Inflammatory macrophage (primary cell): ENCODE measurements at regions not wholly inside any gene's neighbourhood (a gene's known extent, or its start where the extent isn't known, plus 50 kb on each side); places are given as distances from the start of the nearest gene placed in this dataset.

Experiments
- DNase-seq, 2 donors: peaks; one replicate each; pipeline ENCODE4 v3.0.0-alpha.2; 2020 to 2022

DNA sequence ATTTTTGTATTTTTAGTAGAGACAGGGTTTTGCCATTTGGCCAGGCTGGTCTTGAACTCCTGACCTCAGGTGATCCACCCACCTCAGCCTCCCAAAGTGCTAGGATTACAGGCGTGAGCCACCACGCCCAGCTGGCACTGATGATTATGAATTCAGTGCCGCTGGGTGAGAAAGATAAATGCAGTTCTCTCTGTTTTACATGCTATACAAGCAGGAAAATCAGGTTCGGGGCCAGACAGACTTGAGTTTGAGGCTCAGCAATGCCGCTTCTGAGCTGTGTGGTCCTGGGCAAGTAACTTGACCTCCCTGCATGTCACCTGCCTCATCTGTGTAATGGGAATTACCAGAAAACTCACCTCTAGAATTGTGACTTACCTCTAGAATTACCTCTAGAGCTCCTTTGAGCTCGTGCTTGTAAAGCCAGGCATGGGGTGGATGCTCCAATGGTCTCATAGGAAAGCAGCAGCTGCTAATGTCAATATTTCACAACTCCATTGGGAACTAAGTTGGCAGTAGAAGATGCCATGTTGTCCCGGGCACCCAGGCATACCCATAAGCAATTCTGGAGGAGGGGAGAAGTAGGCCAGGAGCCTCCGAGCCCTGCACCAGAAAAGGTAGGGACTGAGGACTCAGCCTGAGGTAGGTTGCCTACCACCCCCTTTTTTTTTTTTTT is 119.8 kb upstream of the SLC25A33 start:
- DNase-seq = no peak

DNA sequence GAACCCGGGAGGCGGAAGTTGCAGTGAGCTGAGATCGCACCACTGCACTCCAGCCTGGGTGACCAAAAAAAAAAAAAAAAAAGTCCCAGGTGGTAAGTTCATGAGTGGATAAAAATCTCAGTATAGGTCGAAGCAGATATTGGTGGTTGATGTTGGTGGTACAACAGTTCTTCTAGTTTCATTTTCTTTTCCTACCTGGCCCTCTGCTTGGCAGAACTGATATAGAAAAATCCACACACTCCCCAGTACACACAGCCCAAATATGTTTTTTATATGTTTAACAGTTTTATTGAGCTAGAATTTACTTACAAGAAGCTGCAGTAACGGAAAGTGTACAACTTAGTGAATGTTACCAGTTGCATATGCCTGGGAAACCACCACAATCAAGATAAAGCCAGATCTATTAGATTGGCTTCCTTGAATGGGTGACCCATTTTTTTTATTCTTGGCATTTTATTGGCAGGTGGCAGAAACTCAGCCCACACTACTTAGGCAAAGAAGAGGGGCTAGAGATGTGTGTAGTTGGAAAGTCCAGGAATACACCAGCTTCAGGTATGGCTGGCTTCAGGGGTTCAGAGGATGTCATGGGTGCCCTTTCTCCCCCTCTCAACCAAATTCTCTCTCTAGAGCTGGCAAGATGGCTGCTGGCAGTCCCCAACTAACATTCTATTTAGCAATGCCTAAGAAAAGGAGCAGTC is 118.3 kb upstream of the SLC25A33 start:
- DNase-seq = no peak

DNA sequence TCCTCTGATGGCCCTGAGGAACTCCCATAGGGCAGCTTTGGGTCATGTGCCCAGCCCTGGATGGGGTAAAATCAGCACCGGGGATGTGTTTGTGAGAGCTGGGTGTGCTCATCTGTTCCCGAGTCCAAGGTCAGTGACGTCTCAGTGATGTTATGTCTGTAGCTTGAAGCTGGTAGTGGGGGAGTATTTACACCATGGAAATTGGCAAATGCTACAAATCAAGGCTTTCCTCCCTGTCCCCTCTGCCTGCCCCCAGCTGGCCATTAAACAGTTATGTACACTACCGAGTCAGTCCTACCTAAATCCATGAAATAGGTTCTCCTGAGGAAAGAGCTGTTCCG is 117.8 kb upstream of the SLC25A33 start:
- no peak for DNase-seq

DNA sequence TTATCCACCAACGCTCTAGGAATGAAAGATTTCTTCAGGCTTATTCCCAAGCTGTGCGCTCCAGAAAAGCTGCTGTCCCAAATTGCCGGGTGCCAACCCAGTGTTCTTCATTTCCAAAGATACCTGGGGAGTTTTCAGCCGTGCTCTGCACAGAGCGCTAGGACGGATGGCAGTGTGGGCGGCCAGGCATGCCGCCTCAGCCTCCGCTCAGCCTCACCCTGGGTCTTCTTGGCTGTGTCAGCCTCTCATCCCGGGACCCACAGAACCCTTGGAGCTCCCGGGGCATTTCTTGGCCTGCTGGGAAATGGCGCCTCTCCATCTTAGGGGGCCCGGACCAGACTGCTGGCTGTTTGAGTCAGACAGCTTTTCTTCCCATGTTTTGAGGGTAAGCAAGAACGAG is 116.9 kb upstream of the SLC25A33 start:
- no peak for DNase-seq

DNA sequence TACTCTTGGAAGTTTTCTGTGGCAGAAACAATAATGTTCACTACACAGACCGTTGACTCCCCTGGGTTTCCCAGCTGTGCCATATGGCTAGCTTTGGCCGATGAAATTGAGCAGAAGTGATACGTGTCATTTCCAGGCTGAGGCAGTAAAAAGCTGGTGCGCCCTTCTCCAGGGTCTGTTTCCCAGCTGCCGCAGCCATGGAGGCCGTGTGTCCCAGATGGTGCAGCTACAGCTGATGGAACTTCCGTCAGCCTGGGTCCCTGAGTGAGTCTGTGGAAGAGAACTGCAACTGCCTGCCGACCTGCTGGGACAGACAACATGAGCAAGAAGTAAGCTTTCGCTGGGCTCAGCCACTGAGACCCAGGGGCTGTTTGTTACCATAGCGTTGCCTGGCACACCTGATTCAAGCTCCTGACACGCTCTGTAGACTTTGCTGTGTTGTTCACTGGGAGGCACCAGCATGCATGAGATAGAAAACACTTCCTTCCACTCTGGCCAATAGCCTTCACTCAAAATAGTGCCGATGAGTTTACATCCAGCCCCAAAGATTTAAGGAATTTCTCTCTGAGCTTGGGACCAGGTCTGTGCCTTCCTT is 116.3 kb upstream of the SLC25A33 start:
- no peak for DNase-seq

DNA sequence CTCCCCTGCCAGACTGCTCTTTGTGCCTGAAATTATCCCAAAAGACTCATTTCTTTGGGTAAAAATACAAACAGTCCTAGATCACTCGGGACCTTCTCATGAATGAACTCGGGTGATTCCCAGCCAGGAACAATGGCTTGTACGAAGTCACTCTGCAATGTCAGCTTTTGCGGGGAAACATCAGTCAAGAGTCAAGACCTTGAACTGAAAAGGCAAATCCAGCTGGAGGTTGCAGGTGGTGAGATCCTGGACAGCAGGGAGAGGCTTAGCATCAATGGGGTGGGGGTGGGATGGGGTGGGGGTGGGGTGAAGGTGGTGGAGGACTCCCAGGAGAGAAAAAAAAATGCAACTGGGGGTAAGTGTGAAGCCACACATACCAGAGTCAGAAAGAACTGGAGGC is 115.0 kb upstream of the SLC25A33 start:
- no peak for DNase-seq

DNA sequence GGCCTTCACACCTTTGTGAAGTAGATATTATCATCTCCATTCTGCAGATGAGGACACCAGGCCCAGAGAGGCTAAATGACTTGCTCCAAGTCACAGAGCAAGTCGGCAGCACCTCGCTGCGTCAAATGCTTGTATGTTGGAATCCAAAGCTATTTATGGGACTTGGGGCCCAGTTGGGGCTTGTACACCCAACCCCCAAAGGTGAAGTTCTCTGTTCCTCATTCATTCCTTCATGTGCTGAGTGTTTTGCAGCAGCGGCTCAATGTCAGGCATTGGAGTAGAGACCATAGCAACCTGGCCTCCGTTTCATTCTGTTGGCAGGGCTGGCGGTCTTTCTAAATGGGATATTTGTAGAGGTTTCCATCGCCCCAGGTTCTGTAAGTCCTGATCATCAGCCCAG is 113.4 kb upstream of the SLC25A33 start:
- DNase-seq = no peak

DNA sequence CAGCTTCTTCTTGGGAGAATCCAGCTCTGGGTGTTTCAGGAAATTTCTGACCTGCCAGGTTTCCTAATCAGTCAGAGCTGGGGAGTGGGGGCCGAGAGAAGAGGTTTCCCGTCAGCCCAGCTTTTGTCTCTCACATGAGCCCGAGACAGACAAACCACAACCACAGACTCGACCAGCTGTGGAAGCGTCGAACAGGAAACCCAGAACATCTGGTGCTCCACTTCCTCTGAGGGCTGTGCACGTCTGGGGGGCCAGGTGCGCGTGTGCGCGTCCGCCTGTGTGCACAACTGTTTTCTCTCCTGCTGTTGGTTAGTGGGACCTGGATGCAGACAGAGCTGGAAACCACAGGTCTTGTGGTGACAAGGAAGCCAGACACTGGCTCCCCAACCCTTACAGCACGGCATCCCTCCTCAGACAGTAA is 113.0 kb upstream of the SLC25A33 start:
- DNase-seq = no peak

DNA sequence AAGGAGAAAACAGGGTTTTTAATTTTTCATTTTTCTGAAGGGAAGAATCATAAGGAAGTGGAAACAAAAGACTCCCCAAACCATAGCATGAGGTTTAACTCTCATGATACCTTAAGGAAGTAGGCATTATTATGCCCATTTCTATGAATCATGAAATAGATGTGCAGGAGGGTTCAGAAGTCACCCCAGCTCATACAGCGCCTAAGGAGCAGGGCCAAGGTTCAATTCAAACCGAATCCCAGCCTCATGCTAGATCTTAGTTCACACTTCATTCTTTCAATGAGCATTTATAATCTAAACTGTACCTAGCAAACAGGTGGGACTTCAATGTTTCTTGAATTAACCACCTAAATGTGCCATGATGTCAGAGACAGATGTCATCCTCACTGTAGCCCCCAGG is 111.9 kb upstream of the SLC25A33 start:
- DNase-seq = no peak

DNA sequence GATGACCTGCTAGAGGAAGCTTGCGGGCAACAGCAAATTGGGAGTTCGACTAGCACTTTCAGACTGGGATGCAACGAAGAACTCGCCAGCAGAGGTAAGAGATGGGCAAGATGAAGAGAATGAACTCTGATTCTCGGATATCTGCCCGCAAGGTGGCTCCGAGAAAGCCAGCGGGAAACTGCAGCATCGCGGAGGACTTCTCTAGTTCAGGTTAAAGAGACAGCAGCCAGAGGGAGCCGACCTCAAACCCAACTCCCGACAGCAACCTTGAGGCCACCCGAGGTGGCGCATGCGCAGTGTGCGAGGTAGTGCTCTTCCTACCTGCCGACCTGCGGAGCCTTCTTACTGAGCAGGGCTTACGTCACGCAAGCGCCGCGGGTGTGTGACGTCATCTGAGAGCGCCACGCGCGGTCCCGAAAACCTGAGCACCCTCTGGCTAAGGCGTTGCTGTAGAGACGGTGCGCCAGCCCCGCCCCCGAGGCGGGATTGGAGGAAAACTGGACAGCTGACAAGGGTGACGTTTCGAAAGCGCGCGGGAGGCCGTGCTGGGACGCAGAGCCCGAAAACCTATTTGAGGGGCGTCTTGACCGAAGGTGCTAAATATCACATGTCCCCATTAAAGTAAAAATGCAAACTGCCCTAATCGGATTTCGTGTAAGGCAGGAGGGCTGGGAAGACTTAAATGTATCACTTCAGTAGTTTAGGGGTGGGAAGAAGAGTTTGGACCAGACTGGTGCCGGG is 110.5 kb upstream of the SLC25A33 start:
- DNase-seq = peak; percentile 99

DNA sequence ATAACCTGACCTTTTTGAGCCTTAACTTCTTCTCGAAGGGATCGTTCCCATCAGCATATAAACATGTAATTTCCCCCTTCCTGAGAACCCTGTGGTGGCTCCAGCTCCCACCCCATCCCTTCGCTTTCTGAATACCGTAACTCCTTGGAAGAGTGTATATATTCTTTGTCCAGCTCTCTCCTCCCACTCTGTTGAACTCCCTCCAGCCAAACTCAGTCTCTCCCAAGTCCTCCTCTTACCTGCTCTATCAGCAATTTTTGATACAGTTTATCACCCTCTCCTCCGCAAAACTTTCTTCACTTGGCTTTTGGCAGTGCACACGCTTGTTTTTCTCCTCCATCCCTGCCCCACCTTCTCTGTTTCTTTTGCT is 109.9 kb upstream of the SLC25A33 start:
- no peak for DNase-seq

DNA sequence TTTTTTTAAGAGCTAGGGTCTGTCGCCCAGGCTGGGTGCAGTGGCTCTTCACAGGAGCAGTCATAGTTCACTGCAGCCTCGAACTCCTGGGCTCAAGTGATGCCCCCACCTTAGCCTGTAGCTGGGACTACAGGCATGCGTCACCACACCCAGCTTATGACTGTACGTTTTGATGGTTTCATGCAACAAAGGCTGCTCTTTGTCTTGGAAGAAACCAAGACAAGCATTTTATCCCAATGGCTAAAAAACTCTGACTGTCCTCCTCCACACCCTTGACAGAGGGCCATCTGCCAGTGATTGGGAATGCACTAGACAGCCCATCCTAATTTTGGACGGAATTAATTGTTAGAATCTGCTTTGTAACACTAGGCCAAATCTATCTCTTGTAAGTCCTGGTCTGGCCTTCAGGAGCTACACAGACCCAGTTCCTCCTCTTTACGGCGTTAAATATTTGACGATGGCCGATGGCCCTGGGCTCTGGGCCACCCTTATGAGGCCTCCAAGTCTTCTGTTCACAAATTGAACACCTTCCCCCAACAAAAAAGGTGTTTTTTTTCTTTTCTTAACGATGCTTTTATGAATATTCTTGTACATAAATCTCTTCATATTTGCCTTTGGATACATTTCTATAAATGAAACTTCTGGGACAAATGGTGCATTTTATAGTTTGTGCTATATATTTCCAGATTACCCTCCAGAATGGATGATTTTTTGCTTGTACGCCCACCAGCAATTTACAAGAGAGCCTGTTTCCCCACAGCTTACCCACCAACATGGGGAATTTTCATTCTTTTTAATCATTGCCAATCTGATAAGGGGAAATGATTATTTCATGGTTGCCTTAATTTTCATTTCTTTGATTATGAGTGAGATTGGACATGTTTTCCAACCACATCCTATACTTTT is 104.8 kb upstream of the SLC25A33 start:
- DNase-seq = no peak

DNA sequence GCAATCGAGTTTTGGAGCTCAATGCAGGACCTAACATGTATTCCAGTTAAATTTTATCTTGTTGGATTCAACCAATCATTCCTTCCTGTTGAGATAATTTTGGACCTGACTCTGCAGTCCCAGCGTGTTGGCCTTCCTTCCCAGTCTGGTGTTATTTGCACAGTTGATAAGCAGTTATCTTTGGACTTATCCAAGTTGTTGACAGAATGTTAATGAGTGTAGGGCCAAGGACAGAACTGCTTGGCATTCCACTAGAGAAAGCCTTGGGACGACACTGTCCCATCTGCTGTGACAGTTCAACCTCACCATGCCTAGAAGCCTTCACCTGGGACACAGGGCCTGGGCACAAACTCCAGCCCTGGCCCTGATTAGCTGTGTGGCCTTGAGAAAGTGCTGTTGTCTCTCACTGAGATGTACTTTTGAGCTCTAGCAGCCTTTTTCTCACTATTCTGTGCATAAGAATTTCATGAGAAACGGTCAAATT is 104.1 kb upstream of the SLC25A33 start:
- DNase-seq = no peak

DNA sequence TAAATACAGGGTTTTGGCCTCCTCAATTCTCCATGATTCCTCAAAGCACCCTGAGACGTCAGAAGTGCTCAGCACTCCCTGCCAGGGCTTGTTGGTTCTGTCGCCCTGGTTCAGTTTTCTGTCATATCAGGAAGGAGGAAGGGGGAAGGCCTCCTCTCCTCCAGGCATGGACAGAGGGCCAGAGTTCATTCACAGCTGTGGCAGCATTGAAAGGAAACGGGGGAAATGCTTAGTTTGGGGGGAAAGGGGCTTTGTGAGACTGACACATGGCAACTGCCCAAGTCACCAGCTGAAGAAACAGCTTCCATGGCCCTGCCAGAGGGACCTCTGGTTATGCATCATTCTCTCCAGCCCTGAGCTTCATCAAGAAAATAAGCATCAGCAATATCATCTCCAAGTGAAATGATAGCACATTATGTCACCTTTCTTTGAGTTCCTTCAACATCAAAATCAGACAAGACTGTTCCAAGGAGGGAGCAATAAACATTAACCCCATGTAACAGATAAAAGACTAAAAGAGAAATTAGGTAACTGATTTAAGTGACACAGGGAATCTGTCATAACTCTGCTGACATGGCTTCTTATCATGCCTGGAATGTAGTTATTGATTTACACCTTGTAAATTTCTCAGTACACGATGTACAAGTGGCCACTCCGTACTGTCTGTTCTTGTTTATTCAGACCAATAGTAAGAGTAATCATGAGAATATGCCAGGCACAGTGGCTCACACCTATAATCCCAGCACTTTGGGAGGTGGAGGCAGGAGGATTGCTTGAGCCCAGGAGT is 103.2 kb upstream of the SLC25A33 start:
- no peak for DNase-seq

DNA sequence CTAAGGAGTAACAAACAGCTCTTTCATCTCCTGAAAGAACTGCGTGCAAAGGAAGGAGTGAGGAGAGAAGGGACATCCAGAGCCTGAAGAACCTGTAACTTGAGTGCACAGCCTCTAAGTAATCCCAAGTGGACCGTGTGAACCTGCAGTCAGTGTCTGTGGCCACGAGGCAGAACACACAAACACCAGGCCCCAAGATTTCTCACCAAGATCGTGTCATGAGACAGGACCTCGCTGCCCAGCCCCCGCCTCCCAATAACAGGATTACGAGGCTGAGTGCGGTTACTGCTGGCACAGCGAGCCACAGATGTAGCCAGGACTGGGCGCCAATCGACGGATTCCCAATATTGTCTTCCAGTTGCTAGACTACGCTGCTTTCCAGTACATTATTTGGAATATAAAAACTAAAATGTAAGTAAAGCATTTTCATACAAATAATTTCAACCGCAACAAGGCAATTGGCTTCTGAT is 101.3 kb upstream of the SLC25A33 start:
- no peak for DNase-seq

DNA sequence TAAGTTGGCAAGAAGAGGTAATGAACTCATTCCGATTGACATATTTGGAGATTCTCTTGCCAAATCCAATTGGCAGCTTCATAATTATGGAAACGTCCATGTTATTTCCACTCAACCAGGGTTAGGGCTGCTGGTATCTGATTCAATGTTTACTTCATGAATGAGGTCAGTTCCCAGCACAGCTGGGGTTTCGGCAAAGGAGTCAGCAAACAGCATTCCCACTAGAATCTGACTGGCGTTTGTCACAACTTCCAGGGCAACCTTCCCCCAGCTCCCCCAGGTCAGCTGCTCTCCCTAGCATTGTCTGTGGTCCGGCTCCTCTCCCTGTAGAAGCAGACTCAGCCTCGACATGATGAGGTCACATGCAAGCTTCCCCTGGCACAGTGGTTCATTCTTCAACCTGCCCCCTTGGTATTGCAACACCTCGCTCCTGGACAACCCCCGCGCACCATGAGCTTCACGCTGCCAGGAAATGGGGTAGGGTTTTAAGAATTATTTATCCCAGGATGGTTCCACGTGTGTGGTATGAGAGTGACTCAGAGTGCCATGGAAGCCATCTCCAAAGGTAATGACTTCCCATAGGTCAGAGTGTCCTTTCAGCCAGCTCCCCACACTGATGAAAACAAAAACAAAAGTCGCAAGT is 100.7 kb upstream of the SLC25A33 start:
- DNase-seq = peak; percentile 40 to 59

DNA sequence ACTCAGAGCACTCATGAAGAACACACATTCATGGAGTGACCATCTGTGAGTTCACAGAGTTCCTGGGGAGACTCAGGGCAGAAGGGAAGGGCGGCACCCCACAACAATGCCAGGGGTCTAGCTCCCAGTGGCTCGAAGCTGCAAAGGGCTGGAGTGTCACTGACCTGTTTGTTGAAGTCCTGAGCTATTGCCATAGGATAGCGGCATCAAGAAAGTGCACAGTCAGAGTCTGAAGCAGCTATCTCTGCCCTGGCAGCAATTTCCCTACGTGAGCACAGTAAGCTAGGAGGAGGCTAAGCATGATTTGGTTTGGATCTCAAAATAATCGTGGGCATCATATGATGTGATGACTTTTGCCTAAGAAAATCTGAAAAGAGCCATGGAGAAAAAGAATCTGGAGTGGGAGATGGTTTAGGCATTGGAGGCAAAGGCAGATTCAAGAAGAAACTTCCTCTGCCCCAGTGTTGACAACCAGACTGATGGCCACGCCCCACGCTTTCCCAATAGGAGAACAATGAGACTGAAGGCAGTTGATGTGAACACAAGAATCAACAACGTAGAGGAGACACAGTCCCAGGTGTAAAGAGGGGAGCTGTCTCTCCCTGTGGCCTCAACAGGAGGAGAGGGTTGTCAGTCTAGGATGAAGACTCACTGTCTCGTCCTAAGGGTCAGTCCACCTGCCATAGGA is 100.0 kb upstream of the SLC25A33 start:
- DNase-seq = peak; percentile 67 to 75

DNA sequence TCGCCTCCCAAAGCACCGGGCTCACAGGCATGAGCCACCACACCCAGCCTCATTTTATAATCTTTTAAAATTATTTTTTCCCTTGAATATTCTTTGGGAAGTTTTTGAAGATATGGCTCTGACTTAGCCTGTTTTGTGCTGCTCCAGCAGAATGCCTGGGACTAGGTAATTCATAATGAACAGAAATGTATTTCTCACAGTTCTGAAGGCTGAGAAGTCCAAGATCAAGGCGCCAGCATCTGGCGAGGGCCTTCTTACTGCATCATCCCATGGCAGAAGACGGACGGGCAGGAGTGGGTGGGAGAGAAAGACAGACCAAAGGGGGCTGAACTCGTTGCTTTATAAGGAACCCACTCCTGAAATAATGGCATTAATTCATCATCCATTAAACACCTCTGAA is 99.0 kb upstream of the SLC25A33 start:
- no peak for DNase-seq

DNA sequence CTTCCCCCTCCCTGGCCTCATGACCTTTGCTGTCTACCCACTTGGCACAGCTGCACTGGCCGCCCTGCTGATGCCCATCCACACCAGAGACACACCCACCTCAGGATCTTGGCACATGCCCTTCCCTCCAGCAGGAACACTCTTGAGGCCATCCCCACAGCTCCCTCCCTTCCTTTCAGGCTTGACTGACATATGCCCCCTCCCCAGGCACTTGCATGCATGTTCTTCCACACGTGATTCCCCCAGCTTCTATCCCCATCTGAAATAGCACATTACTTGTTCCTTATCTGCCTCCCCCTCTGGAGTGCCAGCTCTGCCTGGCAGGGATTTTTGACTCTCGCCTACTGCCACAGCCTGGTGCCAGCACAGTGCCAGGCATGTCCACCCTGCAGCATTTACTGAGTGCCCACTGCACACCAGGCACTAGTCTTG is 98.5 kb upstream of the SLC25A33 start:
- no peak for DNase-seq

DNA sequence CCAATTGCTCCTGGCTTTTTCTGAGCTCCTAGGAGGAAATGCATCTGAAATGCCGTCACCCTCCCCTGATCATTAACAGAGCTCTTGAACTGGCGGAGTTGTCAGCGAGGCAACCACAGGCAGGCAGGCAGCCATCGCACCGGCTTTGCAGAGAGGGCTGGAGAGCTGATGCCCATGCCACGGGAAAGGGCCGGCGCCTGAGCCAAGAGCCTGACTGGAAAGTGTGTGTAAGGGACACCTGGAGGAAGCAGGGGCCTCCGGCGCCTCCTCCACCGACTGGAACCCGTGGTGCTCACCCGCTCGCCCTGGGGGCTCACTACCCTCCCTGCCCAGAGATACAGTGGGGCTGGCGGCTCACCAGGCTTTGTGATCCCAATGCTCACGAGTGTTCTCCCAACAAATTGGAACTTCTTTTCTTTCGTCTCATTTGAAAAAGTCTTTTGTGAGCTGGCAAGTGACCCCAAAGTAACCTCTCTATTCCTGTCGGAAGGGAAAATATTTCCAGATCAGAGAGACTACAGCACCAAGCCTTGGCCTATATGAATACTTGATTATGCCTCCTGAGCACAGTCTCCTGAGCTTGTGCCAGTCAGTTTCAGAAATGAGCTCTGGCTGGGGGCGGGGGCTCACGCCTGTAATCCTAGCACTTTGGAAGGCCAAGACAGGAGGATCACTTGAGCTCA is 97.7 kb upstream of the SLC25A33 start:
- DNase-seq = no peak
